ENCODE measurements at regions not wholly inside any gene's neighbourhood (a gene's known extent, or its start where the extent isn't known, plus 50 kb on each side); places are given as distances from the start of the nearest gene placed in this dataset.

DNA sequence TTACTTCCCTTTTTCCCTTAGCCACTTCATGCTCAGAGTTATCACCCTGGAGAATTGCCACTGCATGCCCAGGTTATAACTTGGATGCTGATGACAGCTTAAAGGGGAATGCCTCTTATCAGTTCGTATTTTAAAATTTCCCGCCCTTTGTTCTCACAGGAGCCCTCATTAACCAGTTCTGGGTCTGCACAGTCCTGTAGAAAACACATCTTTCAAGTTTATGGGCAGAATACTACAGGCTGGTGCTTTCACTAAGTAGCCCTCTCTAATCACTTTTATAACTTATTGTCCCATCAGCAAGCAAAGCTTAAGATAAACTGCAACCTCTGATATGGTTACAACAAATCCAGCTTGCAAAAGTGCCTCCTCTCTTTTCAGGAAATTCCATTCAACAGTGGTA, 587.3 kb upstream of the UBE2E2 start:
- H3K27ac ChIP-seq: no peak overlapping the region
- WGBS (ENCODE audit: missing lambda C conversion rate): 3% methylated on average over 2 of the region's 2 CpGs
- ATAC-seq (no peak), DNase-seq (ENCODE audit: low read depth in 1 of 2, low spot score in 1 of 2) (no peak), FAIRE-seq (no peak)
- ChIA-PET POLR2A (no interaction called here), CTCF (no interaction called here)
- H3K4me1 ChIP-seq: no peaks in the 10 kb centered on the region
- H3K4me3 ChIP-seq: no peak overlapping the region
- no peaks in the 10 kb centered on the region for H3K9me3 ChIP-seq
- TF ChIP-seq BHLHE40 (IDR thresholded peaks at IDR 0.05; ENCODE audit: low read depth, low read length) (no peak), MAFK (IDR thresholded peaks at IDR 0.05; ENCODE audit: partially characterized antibody) (no peak)
- no peak overlapping the region for H3K4me2 ChIP-seq

GRCh38 chr3:22617372-22617771, 585.8 kb upstream of the UBE2E2 start:
- Histone ChIP-seq H3K9me3 (no peaks in the 10 kb centered on the region), H3K4me1 (no peaks in the 10 kb centered on the region), H3K4me3 (no peak overlapping the region), H3K4me2 (no peak overlapping the region), H3K27ac (no peak overlapping the region)
- FAIRE-seq: no peak
- POLR2A ChIA-PET: no interaction called here
- CTCF ChIA-PET: no interaction called here
- ATAC-seq: no peak
- 0% methylated on average over 1 of the region's 1 CpG for WGBS (ENCODE audit: missing lambda C conversion rate)
- TF ChIP-seq ZFP36 (IDR thresholded peaks at IDR 0.05; ENCODE audit: borderline replicate concordance, partially characterized antibody): no peak
- TF ChIP-seq PHF8 (IDR thresholded peaks at IDR 0.05; ENCODE audit: borderline replicate concordance, low read depth): no peak
- TF ChIP-seq CHD2 (IDR thresholded peaks at IDR 0.05; ENCODE audit: low read length, partially characterized antibody): no peak
- TF ChIP-seq FOSB (CRISPR knock-in tag; IDR thresholded peaks at IDR 0.05): no peak
- no peak for TF ChIP-seq HMGXB4 (CRISPR knock-in tag; IDR thresholded peaks at IDR 0.05; ENCODE audit: borderline replicate concordance)
- TF ChIP-seq, protein P1, sequence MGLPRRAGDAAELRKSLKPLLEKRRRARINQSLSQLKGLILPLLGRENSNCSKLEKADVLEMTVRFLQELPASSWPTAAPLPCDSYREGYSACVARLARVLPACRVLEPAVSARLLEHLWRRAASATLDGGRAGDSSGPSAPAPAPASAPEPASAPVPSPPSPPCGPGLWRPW (IDR thresholded peaks at IDR 0.05): no peak
- TF ChIP-seq ELK1 (IDR thresholded peaks at IDR 0.05; ENCODE audit: low read depth, low read length): no peak
- no peak for TF ChIP-seq BHLHE40 (IDR thresholded peaks at IDR 0.05; ENCODE audit: low read depth, low read length)
- no peak for TF ChIP-seq NFE2L2 (conservative IDR thresholded peaks at IDR 0.05; ENCODE audit: low read length)
- TF ChIP-seq, protein P2, sequence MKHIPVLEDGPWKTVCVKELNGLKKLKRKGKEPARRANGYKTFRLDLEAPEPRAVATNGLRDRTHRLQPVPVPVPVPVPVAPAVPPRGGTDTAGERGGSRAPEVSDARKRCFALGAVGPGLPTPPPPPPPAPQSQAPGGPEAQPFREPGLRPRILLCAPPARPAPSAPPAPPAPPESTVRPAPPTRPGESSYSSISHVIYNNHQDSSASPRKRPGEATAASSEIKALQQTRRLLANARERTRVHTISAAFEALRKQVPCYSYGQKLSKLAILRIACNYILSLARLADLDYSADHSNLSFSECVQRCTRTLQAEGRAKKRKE (CRISPR knock-in tag; IDR thresholded peaks at IDR 0.05; ENCODE audit: low read depth): no peak
- TF ChIP-seq RFX5 (IDR thresholded peaks at IDR 0.05): no peak
- TF ChIP-seq PBX3 (IDR thresholded peaks at IDR 0.05): no peak
- TF ChIP-seq KDM1A (IDR thresholded peaks at IDR 0.05; ENCODE audit: low read depth): no peak
- TF ChIP-seq ZSCAN20 (CRISPR knock-in tag; IDR thresholded peaks at IDR 0.05): no peak
- TF ChIP-seq RAD21 (conservative IDR thresholded peaks at IDR 0.05 in 1 of 2, IDR thresholded peaks at IDR 0.05 in 1 of 2): no peak
- TF ChIP-seq TP53 (CRISPR knock-in tag; IDR thresholded peaks at IDR 0.05): no peak
- no peak for TF ChIP-seq EP300 (IDR thresholded peaks at IDR 0.05)
- TF ChIP-seq, protein P3, sequence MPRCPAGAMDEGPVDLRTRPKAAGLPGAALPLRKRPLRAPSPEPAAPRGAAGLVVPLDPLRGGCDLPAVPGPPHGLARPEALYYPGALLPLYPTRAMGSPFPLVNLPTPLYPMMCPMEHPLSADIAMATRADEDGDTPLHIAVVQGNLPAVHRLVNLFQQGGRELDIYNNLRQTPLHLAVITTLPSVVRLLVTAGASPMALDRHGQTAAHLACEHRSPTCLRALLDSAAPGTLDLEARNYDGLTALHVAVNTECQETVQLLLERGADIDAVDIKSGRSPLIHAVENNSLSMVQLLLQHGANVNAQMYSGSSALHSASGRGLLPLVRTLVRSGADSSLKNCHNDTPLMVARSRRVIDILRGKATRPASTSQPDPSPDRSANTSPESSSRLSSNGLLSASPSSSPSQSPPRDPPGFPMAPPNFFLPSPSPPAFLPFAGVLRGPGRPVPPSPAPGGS (IDR thresholded peaks at IDR 0.05): no peak
- no peak for TF ChIP-seq MAFK (IDR thresholded peaks at IDR 0.05; ENCODE audit: partially characterized antibody)
- no peak for TF ChIP-seq EHMT2 (IDR thresholded peaks at IDR 0.05; ENCODE audit: low read depth)
- no peak for DNase-seq (ENCODE audit: low read depth in 1 of 2, low spot score in 1 of 2)
